ENCODE measurements at regions not wholly inside any gene's neighbourhood (a gene's known extent, or its start where the extent isn't known, plus 50 kb on each side); places are given as distances from the start of the nearest gene placed in this dataset.

DNA sequence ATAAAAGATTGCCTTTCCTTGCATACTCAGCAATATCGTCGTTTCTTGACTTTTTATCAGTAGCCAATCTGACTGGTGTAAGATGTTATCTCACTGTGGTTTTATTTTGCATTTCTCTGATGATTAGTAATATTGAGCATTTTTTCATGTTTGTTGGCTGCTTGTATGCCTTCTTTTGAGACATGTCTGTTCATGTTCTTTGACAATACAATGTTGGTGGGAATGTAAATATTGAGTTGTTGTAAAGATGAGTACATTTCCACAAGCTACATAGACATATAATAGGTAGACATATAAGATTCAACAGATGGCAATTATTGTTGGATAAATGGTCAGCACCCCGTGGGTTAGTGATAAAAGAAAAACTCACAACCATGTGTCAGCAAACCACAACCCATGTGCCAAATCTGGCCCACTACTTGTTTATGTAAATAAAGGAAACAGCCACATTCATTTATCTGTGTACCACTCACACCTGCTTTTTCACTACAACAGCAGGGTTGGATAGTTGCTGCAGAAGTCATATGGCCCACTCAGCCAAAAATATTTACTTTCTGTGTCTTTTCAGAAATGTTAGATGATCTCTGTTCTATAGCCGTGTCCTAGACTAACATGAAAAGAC lies 153.1 kb upstream of the VCX start:
- H3K27ac ChIP-seq (replicated peaks) = no peak overlapping the region
- H3K27me3 ChIP-seq (ENCODE audit: insufficient read depth, poor library complexity, severe bottlenecking) = no peaks in the 10 kb centered on the region
- no peak overlapping the region for H3K4me3 ChIP-seq (replicated peaks; ENCODE audit: insufficient read depth, low read length)
- DNase-seq (ENCODE audit: low read depth in 1 of 2, low spot score in 1 of 2) = no peak
- TF ChIP-seq, protein P1, sequence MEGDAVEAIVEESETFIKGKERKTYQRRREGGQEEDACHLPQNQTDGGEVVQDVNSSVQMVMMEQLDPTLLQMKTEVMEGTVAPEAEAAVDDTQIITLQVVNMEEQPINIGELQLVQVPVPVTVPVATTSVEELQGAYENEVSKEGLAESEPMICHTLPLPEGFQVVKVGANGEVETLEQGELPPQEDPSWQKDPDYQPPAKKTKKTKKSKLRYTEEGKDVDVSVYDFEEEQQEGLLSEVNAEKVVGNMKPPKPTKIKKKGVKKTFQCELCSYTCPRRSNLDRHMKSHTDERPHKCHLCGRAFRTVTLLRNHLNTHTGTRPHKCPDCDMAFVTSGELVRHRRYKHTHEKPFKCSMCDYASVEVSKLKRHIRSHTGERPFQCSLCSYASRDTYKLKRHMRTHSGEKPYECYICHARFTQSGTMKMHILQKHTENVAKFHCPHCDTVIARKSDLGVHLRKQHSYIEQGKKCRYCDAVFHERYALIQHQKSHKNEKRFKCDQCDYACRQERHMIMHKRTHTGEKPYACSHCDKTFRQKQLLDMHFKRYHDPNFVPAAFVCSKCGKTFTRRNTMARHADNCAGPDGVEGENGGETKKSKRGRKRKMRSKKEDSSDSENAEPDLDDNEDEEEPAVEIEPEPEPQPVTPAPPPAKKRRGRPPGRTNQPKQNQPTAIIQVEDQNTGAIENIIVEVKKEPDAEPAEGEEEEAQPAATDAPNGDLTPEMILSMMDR (IDR thresholded peaks at IDR 0.05; ENCODE audit: insufficient read depth, low read length) = no peak
- TF ChIP-seq, protein P2, sequence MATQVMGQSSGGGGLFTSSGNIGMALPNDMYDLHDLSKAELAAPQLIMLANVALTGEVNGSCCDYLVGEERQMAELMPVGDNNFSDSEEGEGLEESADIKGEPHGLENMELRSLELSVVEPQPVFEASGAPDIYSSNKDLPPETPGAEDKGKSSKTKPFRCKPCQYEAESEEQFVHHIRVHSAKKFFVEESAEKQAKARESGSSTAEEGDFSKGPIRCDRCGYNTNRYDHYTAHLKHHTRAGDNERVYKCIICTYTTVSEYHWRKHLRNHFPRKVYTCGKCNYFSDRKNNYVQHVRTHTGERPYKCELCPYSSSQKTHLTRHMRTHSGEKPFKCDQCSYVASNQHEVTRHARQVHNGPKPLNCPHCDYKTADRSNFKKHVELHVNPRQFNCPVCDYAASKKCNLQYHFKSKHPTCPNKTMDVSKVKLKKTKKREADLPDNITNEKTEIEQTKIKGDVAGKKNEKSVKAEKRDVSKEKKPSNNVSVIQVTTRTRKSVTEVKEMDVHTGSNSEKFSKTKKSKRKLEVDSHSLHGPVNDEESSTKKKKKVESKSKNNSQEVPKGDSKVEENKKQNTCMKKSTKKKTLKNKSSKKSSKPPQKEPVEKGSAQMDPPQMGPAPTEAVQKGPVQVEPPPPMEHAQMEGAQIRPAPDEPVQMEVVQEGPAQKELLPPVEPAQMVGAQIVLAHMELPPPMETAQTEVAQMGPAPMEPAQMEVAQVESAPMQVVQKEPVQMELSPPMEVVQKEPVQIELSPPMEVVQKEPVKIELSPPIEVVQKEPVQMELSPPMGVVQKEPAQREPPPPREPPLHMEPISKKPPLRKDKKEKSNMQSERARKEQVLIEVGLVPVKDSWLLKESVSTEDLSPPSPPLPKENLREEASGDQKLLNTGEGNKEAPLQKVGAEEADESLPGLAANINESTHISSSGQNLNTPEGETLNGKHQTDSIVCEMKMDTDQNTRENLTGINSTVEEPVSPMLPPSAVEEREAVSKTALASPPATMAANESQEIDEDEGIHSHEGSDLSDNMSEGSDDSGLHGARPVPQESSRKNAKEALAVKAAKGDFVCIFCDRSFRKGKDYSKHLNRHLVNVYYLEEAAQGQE (IDR thresholded peaks at IDR 0.05; ENCODE audit: insufficient replicate concordance, low read depth) = no peak
- TF ChIP-seq POLR2AphosphoS5 (IDR thresholded peaks at IDR 0.05; ENCODE audit: low read depth) (no peak), SPI1 (IDR thresholded peaks at IDR 0.05; ENCODE audit: borderline replicate concordance, low read depth) (no peak), GABPA (IDR thresholded peaks at IDR 0.05; ENCODE audit: low read depth) (no peak)

DNA sequence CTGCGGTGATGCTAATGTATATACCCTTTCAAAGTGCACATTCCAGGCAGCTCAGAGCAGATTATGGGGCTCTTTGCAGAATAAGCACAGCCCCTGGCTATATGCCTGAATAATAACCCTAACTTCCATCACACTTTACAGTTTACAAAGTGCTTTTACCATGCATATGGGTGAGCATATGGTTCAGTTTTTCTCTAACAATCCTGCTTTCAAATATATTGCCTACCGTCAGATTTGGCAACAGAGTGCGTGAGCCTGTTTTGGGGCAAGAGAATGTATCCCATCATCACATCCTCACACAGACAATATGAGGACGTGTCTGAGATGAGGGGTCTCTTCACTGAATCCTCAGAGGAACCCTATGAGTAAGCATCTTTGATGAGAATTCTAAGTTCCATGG lies 162.8 kb upstream of the VCX start:
- Histone ChIP-seq H3K27ac (replicated peaks) (no peak overlapping the region), H3K4me3 (replicated peaks; ENCODE audit: insufficient read depth, low read length) (no peak overlapping the region), H3K27me3 (ENCODE audit: insufficient read depth, poor library complexity, severe bottlenecking) (no peaks in the 10 kb centered on the region)
- TF ChIP-seq POLR2AphosphoS5 (IDR thresholded peaks at IDR 0.05; ENCODE audit: low read depth) = no peak
- TF ChIP-seq GABPA (IDR thresholded peaks at IDR 0.05; ENCODE audit: low read depth) = no peak
- TF ChIP-seq SPI1 (IDR thresholded peaks at IDR 0.05; ENCODE audit: borderline replicate concordance, low read depth) = no peak
- TF ChIP-seq, protein P1 (IDR thresholded peaks at IDR 0.05; ENCODE audit: insufficient read depth, low read length) = no peak
- TF ChIP-seq, protein P2 (IDR thresholded peaks at IDR 0.05; ENCODE audit: insufficient replicate concordance, low read depth) = no peak
- no peak for DNase-seq (ENCODE audit: low read depth in 1 of 2, low spot score in 1 of 2)

DNA sequence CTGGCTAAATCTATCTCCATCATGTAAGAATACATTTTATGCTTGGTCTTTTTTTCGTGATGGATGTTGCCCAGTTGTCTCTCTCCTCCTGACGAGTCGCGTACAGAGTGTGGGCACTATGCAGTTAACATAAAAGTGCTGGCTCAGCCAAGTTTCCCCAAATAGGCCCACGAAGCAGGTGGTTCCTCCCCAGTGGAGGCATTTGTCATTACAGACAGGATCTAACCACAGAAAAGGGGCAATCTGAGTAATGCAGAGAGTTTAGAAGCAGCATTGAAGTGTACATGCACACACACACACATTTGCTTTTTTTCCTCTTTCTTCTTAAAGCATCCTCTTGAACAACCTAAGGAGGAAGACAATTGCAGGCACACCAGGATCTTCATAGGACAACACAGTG lies 188.7 kb upstream of the VCX start:
- no peak overlapping the region for H3K4me3 ChIP-seq (replicated peaks; ENCODE audit: insufficient read depth, low read length)
- no peak for DNase-seq (ENCODE audit: low read depth in 1 of 2, low spot score in 1 of 2)
- no peak overlapping the region for H3K27ac ChIP-seq (replicated peaks)
- TF ChIP-seq POLR2AphosphoS5 (IDR thresholded peaks at IDR 0.05; ENCODE audit: low read depth) (no peak), SPI1 (IDR thresholded peaks at IDR 0.05; ENCODE audit: borderline replicate concordance, low read depth) (no peak), GABPA (IDR thresholded peaks at IDR 0.05; ENCODE audit: low read depth) (no peak)
- TF ChIP-seq, protein P2 (IDR thresholded peaks at IDR 0.05; ENCODE audit: insufficient replicate concordance, low read depth) = no peak
- TF ChIP-seq, protein P1 (IDR thresholded peaks at IDR 0.05; ENCODE audit: insufficient read depth, low read length) = no peak
- H3K27me3 ChIP-seq (ENCODE audit: insufficient read depth, poor library complexity, severe bottlenecking) = no peaks in the 10 kb centered on the region
